Colonic mucosa (tissue), 4 donors: ENCODE measurements at regions not wholly inside any gene's neighbourhood (a gene's known extent, or its start where the extent isn't known, plus 50 kb on each side); places are given as distances from the start of the nearest gene placed in this dataset.

Experiments
- DNase-seq: peaks from one replicate; pipeline ENCODE4 v3.0.0-alpha.2; 2020
- H3K27ac ChIP-seq: fragments of 200-600 bp; one replicate; pipeline ENCODE4 v1.8.0; 2021
- H3K27me3 ChIP-seq: fragments of 200-600 bp; one replicate; pipeline ENCODE4 v1.8.0; 2021
- H3K36me3 ChIP-seq: fragments of 200-600 bp; one replicate; pipeline ENCODE4 v1.8.0; 2021
- H3K4me1 ChIP-seq: fragments of 200-600 bp; one replicate; pipeline ENCODE4 v1.8.0; 2021; ENCODE audit warnings: mild to moderate bottlenecking
- H3K4me3 ChIP-seq: fragments of 200-600 bp; one replicate; pipeline ENCODE4 v1.8.0; 2021
- H3K9ac ChIP-seq, 2 donors: one replicate each; pipeline ENCODE4 v1.7.0; 2013; ENCODE audit warnings: control low read depth in 2 of 2, low read depth in 2 of 2, low read length in 2 of 2
- H3K9me3 ChIP-seq: fragments of 200-600 bp; one replicate; pipeline ENCODE4 v1.8.0; 2021
- intact Hi-C: fragments of 100-400 bp; cut with DNase I; formaldehyde crosslinking; loops from one replicate; pipeline ENCODE4 v1.14.1; 2022
- TF ChIP-seq, protein P1 (sequence below): fragments of 200-600 bp; IDR thresholded peaks from one replicate; pipeline ENCODE4 v1.8.0; 2022; ENCODE audit warnings: antibody characterized with exemption, mild to moderate bottlenecking
- donor health status: healthy.
- donor health status: DM: no; HTN: no; CAD: no.
- donor health status: DM: no; HTN: no; CAD: no.

DNA sequence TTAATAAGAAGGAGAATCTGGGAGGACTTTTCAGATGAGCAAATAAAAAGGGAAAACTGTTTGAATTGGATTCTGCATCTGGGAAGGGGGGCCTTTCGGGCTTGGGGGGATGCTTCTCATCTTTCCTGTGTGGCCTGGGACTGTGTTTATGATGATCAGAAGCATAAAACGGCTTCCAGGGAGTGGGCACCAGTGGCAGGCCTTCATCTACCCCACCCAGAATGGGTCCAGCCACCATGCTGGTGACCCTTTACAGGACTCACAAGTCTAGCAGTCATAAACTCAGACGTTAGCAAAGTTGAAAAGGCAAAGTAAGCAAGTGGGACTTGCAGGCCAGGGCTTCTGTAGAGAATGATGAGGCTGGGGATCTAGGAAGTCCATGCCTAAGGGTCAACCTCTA, 198.3 kb upstream of the ZMIZ1 start:
- Histone ChIP-seq H3K36me3 (no peaks in the 10 kb centered on the region), H3K9ac (no peak overlapping the region), H3K27me3 (no peaks in the 10 kb centered on the region), H3K9me3 (no peaks in the 10 kb centered on the region), H3K27ac (no peak overlapping the region), H3K4me1 (no peaks in the 10 kb centered on the region), H3K4me3 (no peak overlapping the region)
- TF ChIP-seq, protein P1, sequence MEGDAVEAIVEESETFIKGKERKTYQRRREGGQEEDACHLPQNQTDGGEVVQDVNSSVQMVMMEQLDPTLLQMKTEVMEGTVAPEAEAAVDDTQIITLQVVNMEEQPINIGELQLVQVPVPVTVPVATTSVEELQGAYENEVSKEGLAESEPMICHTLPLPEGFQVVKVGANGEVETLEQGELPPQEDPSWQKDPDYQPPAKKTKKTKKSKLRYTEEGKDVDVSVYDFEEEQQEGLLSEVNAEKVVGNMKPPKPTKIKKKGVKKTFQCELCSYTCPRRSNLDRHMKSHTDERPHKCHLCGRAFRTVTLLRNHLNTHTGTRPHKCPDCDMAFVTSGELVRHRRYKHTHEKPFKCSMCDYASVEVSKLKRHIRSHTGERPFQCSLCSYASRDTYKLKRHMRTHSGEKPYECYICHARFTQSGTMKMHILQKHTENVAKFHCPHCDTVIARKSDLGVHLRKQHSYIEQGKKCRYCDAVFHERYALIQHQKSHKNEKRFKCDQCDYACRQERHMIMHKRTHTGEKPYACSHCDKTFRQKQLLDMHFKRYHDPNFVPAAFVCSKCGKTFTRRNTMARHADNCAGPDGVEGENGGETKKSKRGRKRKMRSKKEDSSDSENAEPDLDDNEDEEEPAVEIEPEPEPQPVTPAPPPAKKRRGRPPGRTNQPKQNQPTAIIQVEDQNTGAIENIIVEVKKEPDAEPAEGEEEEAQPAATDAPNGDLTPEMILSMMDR: no peak
- intact Hi-C loops: no loop called here
- DNase-seq: peak; percentile 7

DNA sequence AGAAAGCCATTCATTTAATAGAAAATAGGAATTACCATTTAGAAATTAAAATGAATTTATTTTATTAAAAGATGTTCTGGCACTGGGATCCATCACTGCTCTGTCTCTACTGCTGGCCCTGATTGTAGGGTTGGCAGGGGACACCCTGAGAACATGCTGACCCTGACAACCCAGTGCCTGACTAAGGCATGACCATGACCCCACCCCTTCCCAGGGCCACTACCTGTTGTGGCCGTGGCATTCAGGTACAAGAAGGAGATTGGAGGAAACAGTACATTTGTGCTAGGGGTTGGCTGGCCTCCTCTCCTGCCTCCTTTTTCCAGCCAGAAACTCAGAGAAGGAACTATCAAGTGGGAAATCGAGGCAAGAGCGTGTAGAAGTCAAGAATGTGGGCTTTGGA, 197.0 kb upstream of the ZMIZ1 start:
- H3K4me3 ChIP-seq: no peak overlapping the region
- no peak overlapping the region for H3K27ac ChIP-seq
- no peak overlapping the region for H3K9ac ChIP-seq
- DNase-seq: peak; percentile 6
- TF ChIP-seq, protein P1: no peak
- H3K9me3 ChIP-seq: no peaks in the 10 kb centered on the region
- no peaks in the 10 kb centered on the region for H3K4me1 ChIP-seq
- intact Hi-C loops: no loop called here
- no peaks in the 10 kb centered on the region for H3K27me3 ChIP-seq
- H3K36me3 ChIP-seq: no peaks in the 10 kb centered on the region

GRCh38 chr10:78873413-78873812, 195.4 kb upstream of the ZMIZ1 start:
- intact Hi-C loops: no loop called here
- no peaks in the 10 kb centered on the region for H3K4me1 ChIP-seq
- no peaks in the 10 kb centered on the region for H3K36me3 ChIP-seq
- TF ChIP-seq, protein P1: no peak
- no peak overlapping the region for H3K9ac ChIP-seq
- no peaks in the 10 kb centered on the region for H3K27me3 ChIP-seq
- DNase-seq: no peak
- H3K27ac ChIP-seq: no peak overlapping the region
- H3K4me3 ChIP-seq: no peak overlapping the region
- H3K9me3 ChIP-seq: no peaks in the 10 kb centered on the region

DNA sequence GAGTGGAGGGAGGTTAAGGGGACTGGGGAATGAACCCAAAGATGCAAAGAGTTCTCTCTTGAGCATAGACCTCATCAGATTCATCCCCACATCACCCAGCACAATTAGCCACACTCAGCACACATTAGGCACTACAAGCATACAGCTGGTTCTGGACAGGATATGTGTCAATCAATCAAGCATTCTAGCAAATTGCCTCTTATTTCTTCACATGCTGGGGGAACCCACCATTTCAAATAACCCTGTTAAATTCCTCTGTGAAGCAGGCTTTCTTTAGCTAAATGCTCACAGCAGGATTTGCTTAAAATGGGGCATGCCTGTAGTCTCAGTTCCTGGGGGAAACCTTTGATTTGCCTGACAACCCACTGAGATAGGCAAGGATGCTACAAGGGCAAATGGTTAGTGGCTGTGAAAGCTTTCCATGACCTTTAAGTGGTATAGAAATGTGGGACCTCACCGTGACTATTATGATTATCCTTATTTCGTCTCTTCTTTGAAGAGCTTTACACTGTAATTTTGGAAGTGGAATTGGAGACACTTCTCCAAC, 193.4 kb upstream of the ZMIZ1 start:
- Histone ChIP-seq H3K27me3 (no peaks in the 10 kb centered on the region), H3K9me3 (no peaks in the 10 kb centered on the region), H3K27ac (no peak overlapping the region), H3K4me1 (no peaks in the 10 kb centered on the region), H3K9ac (no peak overlapping the region), H3K36me3 (no peaks in the 10 kb centered on the region), H3K4me3 (no peak overlapping the region)
- TF ChIP-seq, protein P1: no peak
- intact Hi-C loops: no loop called here
- no peak for DNase-seq

GRCh38 chr10:78875932-78876331, 192.8 kb upstream of the ZMIZ1 start:
- Histone ChIP-seq H3K4me3 (no peak overlapping the region), H3K36me3 (no peaks in the 10 kb centered on the region), H3K27ac (no peak overlapping the region), H3K4me1 (no peaks in the 10 kb centered on the region), H3K9ac (no peak overlapping the region), H3K27me3 (no peaks in the 10 kb centered on the region), H3K9me3 (no peaks in the 10 kb centered on the region)
- intact Hi-C loops: no loop called here
- DNase-seq: no peak
- TF ChIP-seq, protein P1: no peak
